K562 (cell line): ENCODE measurements at regions not wholly inside any gene's neighbourhood (a gene's known extent, or its start where the extent isn't known, plus 50 kb on each side); places are given as distances from the start of the nearest gene placed in this dataset.
"Not testable (repeated sequence)": the region's sequence is repeated elsewhere in the genome, so short reads cannot be mapped to it uniquely, and the experiment has no call there.

Experiments
- ATAC-seq: fragments of 200-7000 bp; cut with Tn5 transposase; 3 replicates; pipeline ENCODE4 v1.9.1; 2020; ENCODE audit warnings: moderate library complexity
- BruUV-seq: library from RNA; stranded (reverse); fragments of 400-500 nt; replicated peaks from 2 replicates; lab custom pipeline; 2021; lab: Mats Ljungman, UMichigan
- CTCF ChIA-PET: fragments of 300-600 bp; formaldehyde crosslinking; extraction: SDS; loops from one replicate; lab custom pipeline; 2021; ENCODE audit warnings: low intra/inter-chr PET ratio; lab: Yijun Ruan, JAX
- POLR2A ChIA-PET: fragments of 300-600, 350-650 bp; sonication (Branson Sonifier 250); formaldehyde crosslinking; extraction: SDS; loops from one replicate; lab custom pipeline; 2021; ENCODE audit warnings: antibody characterized with exemption, inconsistent platforms; lab: Yijun Ruan, JAX
- DNase-seq, 4 experiments: peaks; one replicate each; pipeline versions ENCODE4 v3.0.0 to v3.0.0-alpha.2; 2011 to 2018; ENCODE audit warnings: low spot score in 3 of 4, mixed read lengths in 3 of 4; ENCODE audit errors: extremely low read depth in 1 of 4
- FAIRE-seq: peaks from 2 replicates; lab custom pipeline; 2011; peaks lifted over from hg19 to GRCh38; lab: Jason Lieb, UNC
- H2AFZ ChIP-seq: 2 replicates; pipeline ENCODE4 v1.6.0; 2011; ENCODE audit warnings: low read depth, low read length, control low read depth, inconsistent platforms
- H3K27ac ChIP-seq: fragments of 200-600 bp; 3 replicates; pipeline ENCODE4 v1.8.0; 2011; ENCODE audit warnings: low read depth, mild to moderate bottlenecking, control low read depth, inconsistent platforms, low read length, moderate library complexity, mixed read lengths; ENCODE audit errors: extremely low read depth
- H3K27me3 ChIP-seq, 2 experiments: fragments of 300-600 bp in 1 of 2; 2 replicates in 1 of 2; 3 replicates in 1 of 2; pipeline versions ENCODE4 v1.6.0 to v1.8.0; 2011; ENCODE audit warnings: inconsistent platforms in 2 of 2, low read length in 2 of 2, mild to moderate bottlenecking in 1 of 2, mixed read lengths in 1 of 2, moderate library complexity in 1 of 2; ENCODE audit not compliant: control insufficient read depth in 2 of 2, insufficient read depth in 2 of 2
- H3K36me3 ChIP-seq: fragments of 300-600 bp; 3 replicates; pipeline ENCODE4 v1.8.0; 2011; ENCODE audit warnings: mild to moderate bottlenecking, low read length, inconsistent platforms; ENCODE audit not compliant: control insufficient read depth, insufficient read depth
- H3K4me1 ChIP-seq, 2 experiments: fragments of 200-600 bp in 1 of 2; replicated peaks in 1 of 2; 2 replicates in 1 of 2; 3 replicates in 1 of 2; pipeline versions ENCODE4 v1.5.1 to v1.8.0; 2011; ENCODE audit warnings: inconsistent platforms in 2 of 2, low read length in 2 of 2, mild to moderate bottlenecking in 1 of 2, mixed read lengths in 1 of 2, moderate library complexity in 1 of 2; ENCODE audit not compliant: control insufficient read depth in 2 of 2, insufficient read depth in 2 of 2
- H3K4me2 ChIP-seq: 2 replicates; pipeline ENCODE4 v1.6.1; 2011; ENCODE audit warnings: low read length, control low read depth, inconsistent platforms, mixed read lengths; ENCODE audit not compliant: insufficient read depth
- H3K4me3 ChIP-seq: fragments of 200-600 bp; sonication (generic), shearing (Covaris generic); 2 replicates; pipeline ENCODE4 v1.5.1; 2016; ENCODE audit warnings: control low read depth, inconsistent platforms
- H3K79me2 ChIP-seq: fragments of 200-600 bp; 3 replicates; pipeline ENCODE4 v1.8.0; 2011; ENCODE audit warnings: low read length, inconsistent platforms; ENCODE audit not compliant: control insufficient read depth, insufficient read depth
- H3K9ac ChIP-seq, 2 experiments: 2 replicates each; pipeline versions ENCODE4 v1.6.0 to v1.6.1; 2011; ENCODE audit warnings: low read depth in 2 of 2, low read length in 2 of 2, control low read depth in 1 of 2, inconsistent platforms in 1 of 2, mild to moderate bottlenecking in 1 of 2, mixed read lengths in 1 of 2; ENCODE audit not compliant: insufficient read depth in 1 of 2
- H3K9me1 ChIP-seq: one replicate; pipeline ENCODE4 v1.6.0; 2011; ENCODE audit warnings: inconsistent platforms, mild to moderate bottlenecking, low read length, moderate library complexity; ENCODE audit not compliant: control insufficient read depth, insufficient read depth
- H3K9me3 ChIP-seq: replicated peaks from 2 replicates; pipeline ENCODE4 v1.5.1; 2011; ENCODE audit warnings: low read depth, low read length, inconsistent platforms; ENCODE audit not compliant: control insufficient read depth, insufficient read depth
- H4K20me1 ChIP-seq: replicated peaks from 2 replicates; pipeline ENCODE4 v1.6.1; 2011; ENCODE audit warnings: low read length, inconsistent platforms, mixed read lengths; ENCODE audit not compliant: control insufficient read depth, insufficient read depth
- ARID2 ChIP-seq: fragments of 450-650 bp; IDR thresholded peaks from 2 replicates; pipeline ENCODE4 v1.6.1; 2017; ENCODE audit warnings: antibody characterized with exemption, mild to moderate bottlenecking
- ATF6 ChIP-seq: sonication (generic); formaldehyde crosslinking; IDR thresholded peaks from 2 replicates; pipeline ENCODE4 v1.4.0; 2020; ENCODE audit warnings: mild to moderate bottlenecking, missing genetic modification reagents
- CHD2 ChIP-seq: IDR thresholded peaks from 2 replicates; pipeline ENCODE4 v1.6.1; 2011; ENCODE audit warnings: low read depth, low read length
- DEAF1 ChIP-seq: fragments of 450-650 bp; formaldehyde crosslinking; IDR thresholded peaks from 2 replicates; pipeline ENCODE4 v1.4.0; 2020; ENCODE audit warnings: mild to moderate bottlenecking, moderate library complexity
- JUND ChIP-seq, 2 experiments: IDR thresholded peaks; 2 replicates in 1 of 2; 3 replicates in 1 of 2; pipeline ENCODE4 v1.6.1; 2011; ENCODE audit warnings: borderline replicate concordance in 2 of 2, low read depth in 2 of 2, low read length in 2 of 2, improper control_type of control experiment in 1 of 2, missing biosample characterization in 1 of 2, missing genetic modification characterization in 1 of 2, missing genetic modification reagents in 1 of 2
- SMC3 ChIP-seq: conservative IDR thresholded peaks from 2 replicates; pipeline ENCODE4 v1.6.1; 2011; ENCODE audit warnings: low read depth, low read length, improper control_type of control experiment; ENCODE audit not compliant: insufficient read depth
- ZBED1 ChIP-seq: IDR thresholded peaks from 2 replicates; pipeline ENCODE4 v1.6.1; 2014
- ZNF398 ChIP-seq: fragments of 250-450 bp; sonication (Bioruptor Pico); IDR thresholded peaks from 2 replicates; pipeline ENCODE4 v1.8.0; 2021; ENCODE audit warnings: moderate library complexity, mild to moderate bottlenecking, inconsistent platforms
- WGBS: fragments of 100-300 bp; shearing (Covaris generic); methylation state at CpG from one replicate; pipeline ENCODE4 v1.1.6; 2016; ENCODE audit warnings: low coverage, mixed read lengths; ENCODE audit not compliant: insufficient coverage; ENCODE audit errors: missing lambda C conversion rate; 5-methylcytosine and 5-hydroxymethylcytosine counted together
- in situ Hi-C: fragments of 300-500 bp; cut with MboI; formaldehyde crosslinking; loops from 4 replicates; pipeline ENCODE4 v1.15.0; 2018; ENCODE audit warnings: inconsistent platforms, mixed read lengths
- intact Hi-C: fragments of 100-400 bp; cut with micrococcal nuclease; formaldehyde crosslinking; loops from 2 replicates; pipeline ENCODE4 v1.14.2; 2022

GRCh38 chr1:157380523-157380922, 171.8 kb downstream of the FCRL5 start (continued):
- TF ChIP-seq ZNF398 (CRISPR knock-in tag) (no peak), ATF6 (CRISPR knock-in tag) (no peak), ZBED1 (no peak)

GRCh38 chr1:157377280-157377713, 175.0 kb downstream of the FCRL5 start:
- H3K9me1 ChIP-seq; H3K4me2 ChIP-seq; H4K20me1 ChIP-seq; H3K4me3 ChIP-seq; H3K36me3 ChIP-seq; H3K9me3 ChIP-seq; POLR2A ChIA-PET; H3K4me1 ChIP-seq; H2AFZ ChIP-seq; H3K27ac ChIP-seq; BruUV-seq; H3K79me2 ChIP-seq; H3K9ac ChIP-seq; TF ChIP-seq JUND (tag; IDR thresholded peaks at IDR 0.05; ENCODE audit: borderline replicate concordance, low read depth, low read length): not testable (repeated sequence)
- FAIRE-seq (peak; percentile 80), DNase-seq (peak in 3 of 4 experiments; percentile 24 to 66 (median 29)), ATAC-seq (peak; percentile 87)
- peaks cover 0 to 12% of the 10 kb centered on the region in 2 experiments; a peak in 2 of 5 replicates for H3K27me3 ChIP-seq
- in situ Hi-C loops (loop anchor here (5.0 kb wide), 1 partner anchor 110 kb away; no protein-coding TSS in a partner anchor), intact Hi-C loops (loop anchor here (1.0 to 5.0 kb wide), 3 partner anchors 66 to 185 kb away; no protein-coding TSS in a partner anchor)
- CTCF ChIA-PET: interaction anchor here (1.3 to 1.7 kb wide), 2 partner anchors 114 to 184 kb away, joined by 4 to 7 read pairs; no protein-coding TSS in a partner anchor
- WGBS: 32% methylated on average over 6 of the region's 8 CpGs
- TF ChIP-seq SMC3 (peak; percentile 79), ARID2 (peak; percentile 28; the same call in 1 of the 2 replicates), JUND (IDR thresholded peaks at IDR 0.05; ENCODE audit: borderline replicate concordance, low read depth, low read length) (0 out of 2 replicates have a peak, but pooled peaks have one; percentile 18), CHD2 (peak; percentile 55), DEAF1 (CRISPR knock-in tag) (peak; percentile 66)
